HG03342 (cell line): ENCODE measurements at regions not wholly inside any gene's neighbourhood (a gene's known extent, or its start where the extent isn't known, plus 50 kb on each side); places are given as distances from the start of the nearest gene placed in this dataset.

Source experiments
- ATAC-seq: cut with Tn5 transposase; IDR thresholded peaks from one replicate; pipeline ENCODE4 v1.9.1; 2021; ENCODE audit warnings: mild to moderate bottlenecking, moderate library complexity; ENCODE audit not compliant: unreplicated experiment

GRCh38 chr4:176566769-176567168, 226.0 kb downstream of the VEGFC start:
- ATAC-seq: no peak

DNA sequence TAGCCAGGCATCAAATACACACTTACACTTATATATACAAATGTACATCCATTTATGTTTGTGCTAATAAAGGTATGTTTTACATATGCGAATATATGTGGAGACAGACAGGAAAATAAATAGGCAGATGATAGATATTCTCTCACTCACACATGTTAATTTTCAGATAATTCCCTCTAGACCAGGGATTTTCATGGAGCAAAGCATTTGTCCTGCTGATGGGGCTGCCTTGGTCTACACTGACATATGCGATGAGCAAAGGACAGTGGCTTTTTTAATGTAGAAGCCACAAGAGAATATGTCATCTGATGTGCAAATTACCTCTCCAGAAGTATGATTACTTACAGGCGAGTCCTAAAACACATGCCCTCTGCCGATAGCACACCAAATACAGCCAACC, 224.5 kb downstream of the VEGFC start:
- no peak for ATAC-seq

- ATAC-seq: no peak
Observed at GRCh38 chr4:176569301-176569700, 223.4 kb downstream of the VEGFC start.

- ATAC-seq: no peak
Observed at GRCh38 chr4:176571206-176571605, 221.5 kb downstream of the VEGFC start.

DNA sequence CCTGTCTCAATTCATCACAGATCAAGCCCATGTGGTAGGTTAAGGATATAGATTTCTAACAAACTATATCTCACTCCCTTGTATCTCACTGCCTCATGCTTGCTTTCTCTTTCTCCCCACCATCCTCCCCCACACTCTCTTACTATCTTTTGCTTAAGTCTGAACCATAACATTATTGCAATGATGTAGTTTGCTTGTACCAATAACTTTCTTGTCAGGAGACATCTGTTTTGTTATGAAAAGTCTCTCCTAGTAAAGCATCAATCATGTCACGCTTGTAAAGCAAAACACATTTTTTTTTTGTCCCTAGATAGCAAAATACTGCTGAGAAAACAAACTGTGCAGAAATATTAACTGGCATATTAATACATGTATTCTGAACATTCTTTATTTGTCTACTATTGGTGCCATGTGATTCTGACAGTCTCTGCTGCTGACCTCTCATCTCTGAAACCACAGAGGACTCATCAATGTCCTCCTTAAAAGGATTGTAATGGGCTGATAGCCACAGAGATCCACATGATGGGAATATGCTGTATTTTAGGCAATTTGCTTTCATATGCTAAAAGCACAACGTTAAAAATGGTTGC, 217.5 kb downstream of the VEGFC start:
- ATAC-seq: no peak

GRCh38 chr4:176579226-176579625, 213.5 kb downstream of the VEGFC start:
- ATAC-seq: no peak

DNA sequence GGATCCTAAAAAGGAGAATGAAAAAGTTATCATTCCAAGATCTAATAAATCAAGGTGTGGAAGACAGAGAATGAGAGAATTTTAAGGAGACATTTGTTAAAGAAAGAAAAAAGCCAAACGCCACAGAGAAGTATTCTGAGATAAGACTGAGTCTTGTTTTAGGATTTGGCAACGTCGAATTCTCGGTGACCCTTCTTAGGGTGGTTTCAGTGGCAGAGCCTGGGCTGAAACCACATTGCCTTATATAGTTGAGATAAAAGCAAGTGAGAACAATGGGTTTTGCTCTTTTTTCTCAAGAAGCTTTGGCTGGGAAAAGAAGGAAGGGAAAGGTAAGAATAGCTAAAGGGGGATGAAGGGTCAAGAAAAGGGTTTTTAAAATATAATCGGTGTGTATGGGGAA, 209.4 kb downstream of the VEGFC start:
- no peak for ATAC-seq

DNA sequence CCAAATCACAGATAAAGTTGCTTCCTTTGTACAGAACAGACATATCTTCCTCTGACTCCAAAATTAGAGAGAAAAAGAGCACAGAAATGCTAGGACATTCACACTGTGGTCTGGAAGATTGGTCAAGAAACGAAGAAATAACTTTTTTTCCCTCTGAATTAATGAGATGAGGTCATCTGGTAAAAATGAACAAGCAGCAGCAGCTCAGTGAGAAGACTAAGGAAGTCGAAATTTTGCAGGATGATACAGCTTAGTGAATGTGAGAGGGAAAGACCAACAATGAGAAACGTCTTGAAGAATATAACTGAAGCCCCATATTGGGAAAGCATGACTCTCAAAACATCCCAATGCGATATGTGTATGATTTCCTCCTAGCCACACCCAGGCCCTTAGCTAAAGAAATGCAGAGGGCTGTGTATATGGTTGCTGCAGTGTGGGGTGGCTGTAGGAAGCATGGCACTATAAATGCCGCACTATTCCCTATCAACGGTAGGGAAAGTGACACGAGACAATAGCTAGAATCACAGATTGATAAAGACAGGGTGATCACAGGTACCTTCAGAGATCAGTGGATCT, 208.6 kb downstream of the VEGFC start:
- no peak for ATAC-seq

- ATAC-seq: no peak
Observed at GRCh38 chr4:176587920-176588319, 204.8 kb downstream of the VEGFC start.

GRCh38 chr4:176588436-176588835, 204.3 kb downstream of the VEGFC start:
- no peak for ATAC-seq

DNA sequence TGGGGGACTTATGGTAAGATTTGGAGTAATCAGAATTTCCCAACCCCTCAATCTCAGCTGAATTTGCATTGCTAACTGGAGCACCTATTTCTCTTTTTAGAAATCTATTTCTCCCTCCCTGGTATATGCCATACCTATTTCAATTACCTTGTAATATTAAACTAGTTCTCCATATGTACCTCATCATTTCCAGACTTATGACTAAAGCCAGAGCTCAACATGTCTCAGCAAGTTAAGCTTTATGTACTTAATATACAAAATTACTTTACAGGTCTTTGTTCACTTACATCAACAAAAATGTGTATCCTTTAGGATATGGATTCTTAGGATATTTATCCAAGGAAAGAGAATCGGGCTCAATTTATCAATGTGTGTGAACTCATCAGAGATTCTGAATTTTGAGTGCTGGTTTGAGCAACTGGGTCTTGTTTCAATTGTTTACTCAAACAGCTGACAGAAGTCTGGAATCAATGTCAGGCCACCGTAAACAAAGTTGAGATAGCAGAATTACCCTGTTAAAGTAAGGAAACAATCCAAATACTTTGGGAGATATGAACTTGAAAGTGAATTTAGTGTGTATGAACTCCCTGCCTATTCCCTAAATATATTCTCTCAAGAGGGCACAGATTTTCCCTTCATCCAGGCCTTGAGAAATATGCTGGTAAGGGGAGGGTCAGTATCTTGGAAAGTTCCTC, 199.6 kb downstream of the VEGFC start:
- no peak for ATAC-seq

DNA sequence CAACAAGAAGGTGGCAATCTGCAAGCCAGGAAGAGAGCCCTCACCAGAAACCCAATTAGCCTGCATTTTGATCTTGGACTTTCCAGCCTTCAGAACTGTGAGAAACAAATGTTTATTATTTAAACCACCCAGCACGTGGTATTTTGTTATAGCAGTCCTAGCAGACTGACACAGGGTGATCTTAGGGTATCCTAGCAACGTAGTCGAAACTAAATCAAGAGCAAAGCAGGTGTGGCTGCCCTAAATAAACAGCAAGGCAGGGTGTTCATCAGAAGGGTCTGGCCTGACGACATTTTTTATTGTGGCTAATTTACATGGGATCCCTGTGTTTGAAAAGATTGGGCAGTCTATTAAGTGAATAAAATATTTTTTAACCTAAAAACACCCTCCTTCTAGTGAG, 198.8 kb downstream of the VEGFC start:
- ATAC-seq: no peak

DNA sequence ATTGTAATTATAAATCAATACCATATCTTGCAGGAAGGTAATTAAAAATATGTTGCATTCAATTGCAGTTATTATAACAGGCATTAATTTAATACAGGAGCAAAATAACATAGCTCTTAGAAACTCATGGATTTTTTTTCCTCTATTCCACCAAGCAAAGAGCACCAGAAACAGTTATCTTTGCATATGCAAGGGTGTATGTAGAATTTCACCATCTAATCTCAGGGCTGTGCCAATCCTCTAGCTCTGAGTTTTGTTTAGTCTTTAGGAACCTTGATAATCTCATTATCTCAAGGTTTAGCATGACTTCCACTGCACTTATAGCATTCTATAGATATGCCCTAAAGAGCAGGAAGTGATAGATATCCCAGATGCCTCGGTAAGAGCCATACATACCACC, 197.5 kb downstream of the VEGFC start:
- ATAC-seq: no peak

GRCh38 chr4:176601124-176601523, 191.6 kb downstream of the VEGFC start:
- ATAC-seq: no peak

GRCh38 chr4:176607807-176608206, 184.9 kb downstream of the VEGFC start:
- ATAC-seq: no peak

DNA sequence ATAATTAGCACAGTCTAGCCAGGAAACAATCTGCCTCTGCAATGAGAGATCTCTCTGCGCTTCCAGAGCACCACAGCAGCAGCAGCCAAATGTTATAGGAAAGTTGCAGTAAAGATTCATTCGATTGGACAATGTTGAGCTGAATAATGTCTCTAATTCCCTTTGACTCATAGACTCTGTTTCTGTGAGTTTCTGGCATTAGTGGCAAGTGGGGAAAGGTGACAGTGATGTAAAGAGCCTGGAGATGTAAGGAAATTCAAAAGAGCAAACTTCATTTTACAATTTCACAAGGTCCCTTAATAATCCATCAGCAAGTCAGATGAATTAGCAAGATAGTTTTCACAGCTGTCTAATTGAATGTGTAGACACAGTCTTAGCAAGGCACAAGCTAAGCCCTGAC, 184.4 kb downstream of the VEGFC start:
- ATAC-seq: no peak

DNA sequence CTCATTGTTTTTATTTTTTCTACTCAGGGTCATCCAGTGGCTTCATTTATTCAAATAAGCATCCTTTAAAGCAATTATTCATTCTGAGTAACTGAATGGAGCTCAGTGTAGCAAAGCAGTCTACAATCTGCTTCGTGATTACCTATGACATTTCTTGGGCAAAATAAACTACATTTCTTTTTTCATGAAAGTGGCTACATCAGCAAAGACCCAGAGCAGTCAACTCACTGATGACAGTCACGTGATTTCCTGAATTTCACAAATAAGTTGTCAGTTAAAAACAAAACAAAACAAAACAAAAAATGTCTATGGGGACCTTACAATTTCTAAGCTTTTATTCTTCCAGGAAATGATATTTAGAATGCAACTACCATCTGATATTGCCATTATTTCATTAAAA, 182.1 kb downstream of the VEGFC start:
- ATAC-seq: no peak

DNA sequence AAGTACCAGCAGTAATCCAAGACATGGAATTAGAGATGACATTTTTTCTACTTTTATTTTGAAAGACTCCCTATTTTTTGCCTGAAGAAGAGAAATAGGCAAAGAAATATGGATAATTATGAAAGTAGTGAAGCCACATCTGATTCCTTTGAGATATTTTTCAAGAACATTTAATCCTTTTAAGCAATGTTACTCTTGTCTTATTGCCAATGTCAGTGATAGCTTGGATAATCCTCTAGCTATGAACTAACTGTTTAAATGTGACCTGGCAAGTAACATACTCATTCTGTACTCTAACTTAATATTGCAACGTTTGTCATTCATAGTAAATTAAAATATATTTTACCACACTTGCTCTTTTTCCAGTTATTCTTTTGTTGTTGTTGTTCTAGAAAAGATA, 181.3 kb downstream of the VEGFC start:
- no peak for ATAC-seq

- ATAC-seq: no peak
Observed at GRCh38 chr4:176611951-176612350, 180.8 kb downstream of the VEGFC start.

- no peak for ATAC-seq
Observed at GRCh38 chr4:176614793-176615192, 177.9 kb downstream of the VEGFC start.

- no peak for ATAC-seq
Observed at GRCh38 chr4:176616151-176616550, 176.6 kb downstream of the VEGFC start.

DNA sequence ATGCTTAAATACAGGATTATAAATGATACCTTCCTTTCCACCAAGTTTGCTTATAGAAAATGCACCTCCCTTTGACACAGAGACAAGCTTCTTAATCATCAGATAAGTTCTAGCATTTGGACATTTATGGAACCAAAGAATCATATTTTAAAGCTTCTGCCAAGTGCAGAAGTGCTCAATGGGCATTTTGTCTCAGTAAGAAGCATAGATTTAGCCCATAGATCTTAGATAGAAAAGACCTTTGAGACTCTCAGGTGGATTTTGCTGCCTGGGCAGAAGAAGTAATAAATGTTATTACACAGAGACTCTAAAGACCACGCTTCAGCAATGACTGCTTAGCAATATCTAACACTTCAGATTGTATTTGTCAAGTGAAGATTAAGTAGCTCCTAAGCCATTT, 174.6 kb downstream of the VEGFC start:
- no peak for ATAC-seq

GRCh38 chr4:176619430-176619829, 173.3 kb downstream of the VEGFC start:
- ATAC-seq: no peak
